ENCODE measurements at regions not wholly inside any gene's neighbourhood (a gene's known extent, or its start where the extent isn't known, plus 50 kb on each side); places are given as distances from the start of the nearest gene placed in this dataset.
A peak's percentile ranks its signal among the peaks of the same experiment; 100 is the strongest.

GRCh38 chr14:53491256-53491883, 338.2 kb upstream of the DDHD1 start:
- Histone ChIP-seq H3K4me3 (ENCODE audit: control insufficient read depth in 2 of 3, extremely low read depth in 1 of 3, insufficient read depth in 2 of 3, low read depth in 1 of 3, low read length in 3 of 3) (no peak overlapping the region), H3K9me3 (ENCODE audit: control insufficient read depth, low read depth, low read length) (no peaks in the 10 kb centered on the region), H3K27me3 (ENCODE audit: control insufficient read depth, extremely low read depth, insufficient read depth, low read length) (no peaks in the 10 kb centered on the region), H3K4me1 (ENCODE audit: control insufficient read depth, extremely low read depth, insufficient read depth, low read length) (peaks cover 14% of the 10 kb centered on the region), H2AFZ (ENCODE audit: control insufficient read depth, low read length) (peak overlapping the region; percentile 63), H3K4me2 (ENCODE audit: control insufficient read depth, extremely low read depth, insufficient read depth, low read depth, low read length) (peak overlapping the region; percentile 23), H3K36me3 (ENCODE audit: control insufficient read depth in 2 of 2, extremely low read depth in 1 of 2, insufficient read depth in 2 of 2, low read length in 2 of 2) (no peaks in the 10 kb centered on the region), H3K79me2 (ENCODE audit: control insufficient read depth, insufficient read depth, low read length) (no peaks in the 10 kb centered on the region), H4K20me1 (ENCODE audit: control insufficient read depth, extremely low read depth, insufficient read depth, low read length) (no peaks in the 10 kb centered on the region), H3K27ac (ENCODE audit: control insufficient read depth, insufficient read depth, low read length) (peak overlapping the region; percentile 23), H3K9ac (ENCODE audit: control insufficient read depth, extremely low read depth, insufficient read depth, low read length) (no peak overlapping the region), H3K9me1 (ENCODE audit: control insufficient read depth, extremely low read depth, insufficient read depth, low read length) (no peaks in the 10 kb centered on the region)
- TF ChIP-seq EZH2 (IDR thresholded peaks at IDR 0.05; ENCODE audit: low read length): no peak
- no peak for TF ChIP-seq CTCF (optimal IDR thresholded peaks at IDR 0.05 in 1 of 3, IDR thresholded peaks at IDR 0.05 in 1 of 3, conservative IDR thresholded peaks at IDR 0.05 in 1 of 3; ENCODE audit: extremely low read depth in 1 of 3, insufficient read depth in 2 of 3, low read length in 3 of 3)
- DNase-seq (ENCODE audit: low read depth, low spot score) (no peak), FAIRE-seq (peak; percentile 80)
- dilution Hi-C loops (cut with MboI; ENCODE audit: extremely low pct_ligation_motif_present, low sequenced_read_pairs): no loop called here

DNA sequence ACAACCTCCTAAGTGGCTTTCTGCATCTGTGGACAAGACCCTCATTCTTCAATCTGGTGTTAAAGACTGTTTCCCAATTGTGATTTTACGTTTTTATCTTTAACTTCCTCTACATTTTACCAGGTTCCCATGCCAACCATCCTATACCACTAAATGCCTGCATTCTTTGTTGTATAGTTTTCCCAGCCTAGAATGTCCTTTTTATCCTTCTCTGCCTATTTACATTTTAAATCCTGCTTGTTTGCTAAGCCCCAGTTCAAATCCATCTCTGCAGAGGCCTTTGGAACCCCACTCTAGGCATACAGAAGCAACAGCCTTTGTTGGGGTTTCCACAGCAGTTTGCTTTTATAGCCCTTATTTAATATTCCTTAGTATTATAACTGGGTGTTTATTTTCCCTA, 325.1 kb upstream of the DDHD1 start:
- H3K9me3 ChIP-seq (ENCODE audit: control insufficient read depth, low read depth, low read length): no peaks in the 10 kb centered on the region
- H4K20me1 ChIP-seq (ENCODE audit: control insufficient read depth, extremely low read depth, insufficient read depth, low read length): no peaks in the 10 kb centered on the region
- no peak overlapping the region for H3K4me3 ChIP-seq (ENCODE audit: control insufficient read depth in 2 of 3, extremely low read depth in 1 of 3, insufficient read depth in 2 of 3, low read depth in 1 of 3, low read length in 3 of 3)
- no peaks in the 10 kb centered on the region for H3K4me1 ChIP-seq (ENCODE audit: control insufficient read depth, extremely low read depth, insufficient read depth, low read length)
- H3K27me3 ChIP-seq (ENCODE audit: control insufficient read depth, extremely low read depth, insufficient read depth, low read length): no peaks in the 10 kb centered on the region
- H3K79me2 ChIP-seq (ENCODE audit: control insufficient read depth, insufficient read depth, low read length): no peaks in the 10 kb centered on the region
- H2AFZ ChIP-seq (ENCODE audit: control insufficient read depth, low read length): no peak overlapping the region
- no peak overlapping the region for H3K4me2 ChIP-seq (ENCODE audit: control insufficient read depth, extremely low read depth, insufficient read depth, low read depth, low read length)
- no peaks in the 10 kb centered on the region for H3K9me1 ChIP-seq (ENCODE audit: control insufficient read depth, extremely low read depth, insufficient read depth, low read length)
- FAIRE-seq: no peak
- no peak overlapping the region for H3K9ac ChIP-seq (ENCODE audit: control insufficient read depth, extremely low read depth, insufficient read depth, low read length)
- H3K36me3 ChIP-seq (ENCODE audit: control insufficient read depth in 2 of 2, extremely low read depth in 1 of 2, insufficient read depth in 2 of 2, low read length in 2 of 2): no peaks in the 10 kb centered on the region
- TF ChIP-seq CTCF (optimal IDR thresholded peaks at IDR 0.05 in 1 of 3, IDR thresholded peaks at IDR 0.05 in 1 of 3, conservative IDR thresholded peaks at IDR 0.05 in 1 of 3; ENCODE audit: extremely low read depth in 1 of 3, insufficient read depth in 2 of 3, low read length in 3 of 3) (no peak), EZH2 (IDR thresholded peaks at IDR 0.05; ENCODE audit: low read length) (no peak)
- H3K27ac ChIP-seq (ENCODE audit: control insufficient read depth, insufficient read depth, low read length): no peak overlapping the region
- dilution Hi-C loops (cut with MboI; ENCODE audit: extremely low pct_ligation_motif_present, low sequenced_read_pairs): no loop called here
- DNase-seq (ENCODE audit: low read depth, low spot score): no peak

All from keratinocyte (primary cell).